DOHH2 (cell line): ENCODE measurements at regions not wholly inside any gene's neighbourhood (a gene's known extent, or its start where the extent isn't known, plus 50 kb on each side); places are given as distances from the start of the nearest gene placed in this dataset.

Source experiments
- H3F3A ChIP-seq: fragments of 200-600 bp; sonication (generic), shearing (Covaris generic); 2 replicates; pipeline ENCODE4 v1.6.0; 2016; ENCODE audit warnings: antibody characterized with exemption, mild to moderate bottlenecking; ENCODE audit not compliant: control insufficient read depth, insufficient read depth
- H3K27ac ChIP-seq: fragments of 200-600 bp; sonication (generic); 2 replicates; pipeline ENCODE4 v1.5.1; 2014; ENCODE audit warnings: low read depth, mild to moderate bottlenecking, low read length, moderate library complexity
- H3K27me3 ChIP-seq: fragments of 200-600 bp; sonication (generic); 2 replicates; pipeline ENCODE4 v1.6.1; 2014; ENCODE audit warnings: mild to moderate bottlenecking, low read length, mixed read lengths; ENCODE audit not compliant: control insufficient read depth
- H3K36me3 ChIP-seq: fragments of 200-600 bp; sonication (generic); 2 replicates; pipeline ENCODE4 v1.6.1; 2014; ENCODE audit warnings: mild to moderate bottlenecking, low read length, moderate library complexity, mixed read lengths; ENCODE audit not compliant: control insufficient read depth
- H3K4me1 ChIP-seq: fragments of 200-600 bp; sonication (generic); 2 replicates; pipeline ENCODE4 v1.6.1; 2014; ENCODE audit warnings: mild to moderate bottlenecking, low read length, mixed read lengths; ENCODE audit not compliant: control insufficient read depth
- H3K4me2 ChIP-seq: fragments of 200-600 bp; sonication (generic); 2 replicates; pipeline ENCODE4 v1.6.0; 2014; ENCODE audit warnings: mild to moderate bottlenecking, low read length, moderate library complexity
- H3K4me3 ChIP-seq: fragments of 200-600 bp; sonication (generic); 2 replicates; pipeline ENCODE4 v1.5.1; 2014; ENCODE audit warnings: mild to moderate bottlenecking, low read length, mixed read lengths
- H3K79me2 ChIP-seq: fragments of 200-600 bp; sonication (generic); 2 replicates; pipeline ENCODE4 v1.6.1; 2014; ENCODE audit warnings: mild to moderate bottlenecking, low read length, mixed read lengths; ENCODE audit not compliant: control insufficient read depth
- H3K9me2 ChIP-seq: fragments of 200-600 bp; sonication (generic); replicated peaks from 2 replicates; pipeline ENCODE4 v1.6.1; 2014; ENCODE audit warnings: mild to moderate bottlenecking, low read length, mixed read lengths; ENCODE audit not compliant: control insufficient read depth
- H3K9me3 ChIP-seq: fragments of 200-600 bp; sonication (generic); 2 replicates; pipeline ENCODE4 v1.6.1; 2014; ENCODE audit warnings: antibody characterized with exemption, low read length, mixed read lengths; ENCODE audit not compliant: control insufficient read depth, insufficient read depth
- H4K20me1 ChIP-seq: fragments of 200-600 bp; sonication (generic); 2 replicates; pipeline ENCODE4 v1.6.0; 2014; ENCODE audit warnings: low read depth, mild to moderate bottlenecking, antibody characterized with exemption, low read length, moderate library complexity; ENCODE audit not compliant: control insufficient read depth, insufficient read depth
- CTCF ChIP-seq: fragments of 200-600 bp; sonication (generic); IDR thresholded peaks from one replicate; pipeline ENCODE4 v1.5.1; 2014; ENCODE audit warnings: antibody characterized with exemption, mild to moderate bottlenecking, low read depth, low read length; ENCODE audit not compliant: poor library complexity, severe bottlenecking
- EZH2phosphoT487 ChIP-seq: fragments of 200-600 bp; sonication (generic); IDR thresholded peaks from 2 replicates; pipeline ENCODE4 v1.6.1; 2017; ENCODE audit warnings: borderline replicate concordance, mild to moderate bottlenecking, antibody characterized with exemption, low read length, moderate library complexity, mixed read lengths

- Histone ChIP-seq H3K79me2 (no peaks in the 10 kb centered on the region), H3K4me3 (no peak overlapping the region), H3K4me1 (no peaks in the 10 kb centered on the region), H4K20me1 (no peaks in the 10 kb centered on the region), H3K9me2 (no peaks in the 10 kb centered on the region), H3K36me3 (no peaks in the 10 kb centered on the region), H3K9me3 (no peaks in the 10 kb centered on the region), H3F3A (no peaks in the 10 kb centered on the region), H3K27ac (no peak overlapping the region), H3K27me3 (no peaks in the 10 kb centered on the region), H3K4me2 (no peak overlapping the region)
- TF ChIP-seq CTCF: no peak
- TF ChIP-seq EZH2phosphoT487: no peak
Measured at GRCh38 chr18:24585996-24586566, 125.6 kb downstream of the HRH4 start.

GRCh38 chr18:24586662-24587360 is 126.4 kb downstream of the HRH4 start:
- no peaks in the 10 kb centered on the region for H3K27me3 ChIP-seq
- H3K4me1 ChIP-seq: no peaks in the 10 kb centered on the region
- no peak overlapping the region for H3K4me2 ChIP-seq
- no peak overlapping the region for H3K27ac ChIP-seq
- H4K20me1 ChIP-seq: no peaks in the 10 kb centered on the region
- H3K4me3 ChIP-seq: no peak overlapping the region
- no peaks in the 10 kb centered on the region for H3K79me2 ChIP-seq
- TF ChIP-seq CTCF: no peak
- TF ChIP-seq EZH2phosphoT487: no peak
- H3K9me3 ChIP-seq: no peaks in the 10 kb centered on the region
- H3K9me2 ChIP-seq: no peaks in the 10 kb centered on the region
- no peaks in the 10 kb centered on the region for H3K36me3 ChIP-seq
- no peaks in the 10 kb centered on the region for H3F3A ChIP-seq

- Histone ChIP-seq H3K9me2 (no peaks in the 10 kb centered on the region), H3K27me3 (no peaks in the 10 kb centered on the region), H3K4me2 (no peak overlapping the region), H3K4me1 (no peaks in the 10 kb centered on the region), H3F3A (no peaks in the 10 kb centered on the region), H3K9me3 (no peaks in the 10 kb centered on the region), H3K36me3 (no peaks in the 10 kb centered on the region), H4K20me1 (no peaks in the 10 kb centered on the region), H3K4me3 (no peak overlapping the region), H3K79me2 (no peaks in the 10 kb centered on the region), H3K27ac (no peak overlapping the region)
- no peak for TF ChIP-seq EZH2phosphoT487
- TF ChIP-seq CTCF: no peak
Measured at GRCh38 chr18:24588440-24588839, 128.0 kb downstream of the HRH4 start.
